Common myeloid progenitor, CD34-positive (primary cell): ENCODE measurements at regions not wholly inside any gene's neighbourhood (a gene's known extent, or its start where the extent isn't known, plus 50 kb on each side); places are given as distances from the start of the nearest gene placed in this dataset.

Experiments used
- CTCF ChIA-PET: fragments of 350-600 bp; sonication (Branson Sonifier 250); formaldehyde crosslinking; loops from one replicate; lab custom pipeline; 2021; ENCODE audit warnings: antibody characterized with exemption; lab: Charles Lee
- POLR2A ChIA-PET: fragments of 350-600 bp; sonication (Branson Sonifier 250); formaldehyde crosslinking; loops from one replicate; lab custom pipeline; 2021; ENCODE audit warnings: antibody characterized with exemption; lab: Charles Lee
- DNase-seq, 3 donors: peaks; one replicate each; pipeline versions ENCODE4 v3.0.0 to v3.0.0-alpha.2; 2013
- H3K27ac ChIP-seq, 2 experiments: 1 replicate in 1 of 2; 2 replicates in 1 of 2; pipeline ENCODE4 v1.7.0; 2013; ENCODE audit warnings: inconsistent platforms in 2 of 2, low read length in 2 of 2, mild to moderate bottlenecking in 2 of 2, low read depth in 1 of 2, moderate library complexity in 1 of 2; ENCODE audit not compliant: severe bottlenecking in 2 of 2, insufficient read depth in 1 of 2, poor library complexity in 1 of 2
- H3K27me3 ChIP-seq, 5 experiments: replicated peaks in 2 of 5; 1 replicate in 3 of 5; 2 replicates in 2 of 5; pipeline versions ENCODE4 v1.6.1 to v1.7.0; 2013; ENCODE audit warnings: low read length in 4 of 5, mild to moderate bottlenecking in 2 of 5, moderate library complexity in 2 of 5, inconsistent platforms in 1 of 5; ENCODE audit not compliant: insufficient read depth in 5 of 5, control insufficient read depth in 4 of 5
- H3K36me3 ChIP-seq, 4 experiments: 1 replicate in 2 of 4; 2 replicates in 2 of 4; pipeline versions ENCODE4 v1.6.1 to v1.7.0; 2013; ENCODE audit warnings: low read length in 3 of 4, control low read depth in 1 of 4, mild to moderate bottlenecking in 1 of 4; ENCODE audit not compliant: control insufficient read depth in 4 of 4, insufficient read depth in 4 of 4
- H3K4me1 ChIP-seq, 4 experiments: 1 replicate in 3 of 4; 2 replicates in 1 of 4; pipeline versions ENCODE4 v1.6.1 to v1.7.1; 2013; ENCODE audit warnings: low read length in 3 of 4, mild to moderate bottlenecking in 3 of 4, control low read depth in 1 of 4, inconsistent platforms in 1 of 4, moderate library complexity in 1 of 4; ENCODE audit not compliant: control insufficient read depth in 4 of 4, insufficient read depth in 4 of 4; ENCODE audit errors: control extremely low read depth in 1 of 4
- H3K4me3 ChIP-seq, 7 experiments: 1 replicate in 4 of 7; 2 replicates in 3 of 7; pipeline versions ENCODE4 v1.5.1 to v1.7.0; 2013; ENCODE audit warnings: mild to moderate bottlenecking in 7 of 7, low read length in 6 of 7, moderate library complexity in 6 of 7, inconsistent platforms in 2 of 7, low read depth in 2 of 7, control low read depth in 1 of 7; ENCODE audit not compliant: insufficient read depth in 4 of 7, control insufficient read depth in 1 of 7; ENCODE audit errors: extremely low read depth in 1 of 7
- H3K9me3 ChIP-seq, 5 experiments: 1 replicate in 4 of 5; 2 replicates in 1 of 5; pipeline versions ENCODE4 v1.6.1 to v1.7.1; 2013; ENCODE audit warnings: low read length in 4 of 5, mild to moderate bottlenecking in 2 of 5, inconsistent platforms in 1 of 5, low read depth in 1 of 5, moderate library complexity in 1 of 5; ENCODE audit not compliant: control insufficient read depth in 4 of 5, insufficient read depth in 2 of 5; ENCODE audit errors: control extremely low read depth in 1 of 5
- WGBS: methylation state at CpG from one replicate; pipeline ENCODE4 v1.1.5; 2013; ENCODE audit not compliant: insufficient coverage; 5-methylcytosine and 5-hydroxymethylcytosine counted together

DNA sequence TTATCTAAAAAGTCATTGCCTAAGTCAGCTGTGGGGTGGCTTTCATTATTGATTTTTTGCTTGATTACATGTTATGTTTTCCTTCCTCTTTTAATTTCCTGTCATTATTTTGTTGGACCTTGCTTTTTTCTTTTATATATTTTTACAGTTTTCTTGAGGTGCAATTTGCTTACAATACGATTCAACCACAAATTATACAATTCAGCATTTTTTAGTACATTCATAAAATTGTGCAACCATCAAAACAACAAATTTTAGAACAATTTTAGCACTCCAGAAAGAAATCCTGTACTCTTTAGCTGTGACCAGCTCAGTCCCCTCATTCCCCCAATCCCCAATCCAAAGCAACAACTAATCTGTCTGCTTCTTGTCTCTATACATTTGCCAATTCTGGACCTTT lies 608.9 kb downstream of the C6orf118 start:
- no peak for DNase-seq
- Histone ChIP-seq H3K9me3 (no peaks in the 10 kb centered on the region), H3K4me3 (no peak overlapping the region), H3K4me1 (no peaks in the 10 kb centered on the region), H3K27me3 (no peaks in the 10 kb centered on the region), H3K36me3 (no peaks in the 10 kb centered on the region), H3K27ac (no peak overlapping the region)
- CTCF ChIA-PET: no interaction called here
- 100% methylated on average over 1 of the region's 1 CpG for WGBS
- POLR2A ChIA-PET: no interaction called here

DNA sequence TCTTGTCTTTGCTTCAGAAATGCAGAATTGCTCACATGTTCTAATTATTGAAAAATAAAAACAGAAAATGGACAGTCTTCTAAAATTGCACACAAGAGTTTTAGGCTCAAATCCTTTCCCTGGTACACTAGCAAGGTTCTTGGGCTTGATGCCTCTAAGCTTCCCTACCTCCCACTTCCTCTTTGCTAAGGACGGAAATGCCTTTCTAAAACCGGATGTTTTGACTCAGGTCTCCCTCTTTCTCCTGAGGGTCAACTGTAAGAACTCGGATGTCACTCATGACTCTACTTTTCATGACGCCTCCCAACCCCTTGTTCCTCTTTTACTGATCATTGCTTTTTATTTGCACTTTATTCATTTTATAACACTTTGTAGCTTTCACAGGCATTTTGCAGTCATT lies 613.5 kb downstream of the C6orf118 start:
- CTCF ChIA-PET: no interaction called here
- H3K36me3 ChIP-seq: no peaks in the 10 kb centered on the region
- no peak for DNase-seq
- no peak overlapping the region for H3K4me3 ChIP-seq
- 40% methylated on average over 4 of the region's 4 CpGs for WGBS
- H3K27ac ChIP-seq: no peak overlapping the region
- POLR2A ChIA-PET: no interaction called here
- no peaks in the 10 kb centered on the region for H3K9me3 ChIP-seq
- no peaks in the 10 kb centered on the region for H3K27me3 ChIP-seq
- no peaks in the 10 kb centered on the region for H3K4me1 ChIP-seq

DNA sequence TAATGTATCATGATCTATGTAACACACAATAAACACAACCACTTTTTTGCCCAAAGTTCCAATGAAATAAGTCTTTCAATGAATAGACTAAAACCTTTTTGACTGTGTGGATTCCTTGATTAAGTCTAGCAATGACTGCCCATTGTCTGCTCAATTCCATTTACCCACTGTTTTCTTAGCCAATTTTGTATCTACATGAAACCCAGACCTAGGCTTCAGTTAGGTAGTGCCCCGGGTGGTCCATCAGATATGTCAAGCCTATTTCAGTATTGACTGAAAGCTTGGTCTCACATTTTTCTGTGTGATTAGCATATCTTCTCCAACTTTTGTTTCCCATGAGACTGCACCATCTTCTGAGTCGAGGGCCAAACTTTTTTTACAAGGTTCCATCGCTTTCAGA lies 615.0 kb downstream of the C6orf118 start:
- Histone ChIP-seq H3K27ac (no peak overlapping the region), H3K36me3 (no peaks in the 10 kb centered on the region), H3K4me3 (no peak overlapping the region), H3K27me3 (no peaks in the 10 kb centered on the region), H3K9me3 (no peaks in the 10 kb centered on the region), H3K4me1 (no peaks in the 10 kb centered on the region)
- WGBS: 92% methylated on average over 3 of the region's 3 CpGs
- CTCF ChIA-PET: no interaction called here
- no peak for DNase-seq
- POLR2A ChIA-PET: no interaction called here

DNA sequence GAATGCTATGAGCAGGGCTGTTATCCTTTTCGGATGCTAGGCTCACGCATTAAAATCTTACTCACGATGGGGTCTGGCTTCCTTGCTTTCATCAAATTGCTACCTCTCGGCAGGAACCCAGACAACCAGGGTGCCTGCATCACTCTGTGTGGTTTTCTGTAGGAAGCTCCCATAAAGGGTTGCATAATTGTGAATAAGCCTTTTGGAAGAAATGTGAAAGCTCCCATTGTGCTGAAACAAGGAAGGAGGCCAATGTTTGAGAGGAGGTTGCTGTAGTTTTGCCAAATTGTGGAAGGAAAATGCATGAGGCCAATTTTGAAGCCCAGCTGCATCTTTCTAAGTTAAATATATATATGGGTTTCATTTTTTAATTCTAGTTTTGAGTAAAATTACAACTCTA lies 615.5 kb downstream of the C6orf118 start:
- Histone ChIP-seq H3K9me3 (no peaks in the 10 kb centered on the region), H3K4me3 (no peak overlapping the region), H3K27ac (no peak overlapping the region), H3K4me1 (no peaks in the 10 kb centered on the region), H3K36me3 (no peaks in the 10 kb centered on the region), H3K27me3 (no peaks in the 10 kb centered on the region)
- 70% methylated on average over 3 of the region's 4 CpGs for WGBS
- ChIA-PET CTCF (no interaction called here), POLR2A (no interaction called here)
- no peak for DNase-seq

DNA sequence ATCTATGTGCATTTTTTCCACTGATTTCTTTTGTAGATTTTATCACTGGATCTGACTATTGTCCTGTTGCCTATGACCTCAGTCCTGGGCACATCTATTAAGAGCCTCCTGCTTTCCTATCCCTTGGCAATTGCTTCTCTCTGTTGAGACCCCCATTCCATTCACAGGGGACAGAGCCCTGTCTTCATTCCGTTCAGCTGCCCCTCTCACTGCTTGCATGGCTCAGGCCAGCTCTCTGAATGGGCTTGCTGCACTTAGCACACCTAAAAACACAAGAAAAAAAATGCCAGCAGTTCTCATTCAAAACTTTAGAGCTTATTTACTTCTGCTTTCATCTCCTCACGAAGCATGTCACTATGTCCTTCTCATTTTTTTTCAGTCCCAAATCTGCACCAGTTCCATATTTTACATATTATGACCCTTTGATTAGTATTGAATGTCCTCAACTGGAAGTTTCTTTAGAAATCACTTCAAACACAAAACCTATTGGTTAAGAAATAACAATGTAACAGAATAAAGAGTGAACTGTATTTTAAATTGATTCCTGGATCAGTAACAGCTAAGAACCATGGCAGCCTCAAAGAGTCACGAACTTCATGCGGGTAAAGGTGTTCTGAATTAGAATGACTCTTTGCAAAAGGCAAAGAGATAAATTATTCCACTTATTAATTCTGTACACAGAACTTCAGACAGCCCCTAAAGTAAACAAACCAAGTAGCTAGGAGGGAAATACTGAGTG lies 616.5 kb downstream of the C6orf118 start:
- H3K27me3 ChIP-seq: no peaks in the 10 kb centered on the region
- no peaks in the 10 kb centered on the region for H3K9me3 ChIP-seq
- no peaks in the 10 kb centered on the region for H3K4me1 ChIP-seq
- no peak overlapping the region for H3K27ac ChIP-seq
- no peaks in the 10 kb centered on the region for H3K36me3 ChIP-seq
- no peak for DNase-seq
- no peak overlapping the region for H3K4me3 ChIP-seq
- ChIA-PET CTCF (no interaction called here), POLR2A (interaction anchor here (0.6 kb wide), 1 partner anchor 39 kb away, joined by 3 read pairs; no protein-coding TSS in a partner anchor)
- 50% methylated on average over 2 of the region's 4 CpGs for WGBS

DNA sequence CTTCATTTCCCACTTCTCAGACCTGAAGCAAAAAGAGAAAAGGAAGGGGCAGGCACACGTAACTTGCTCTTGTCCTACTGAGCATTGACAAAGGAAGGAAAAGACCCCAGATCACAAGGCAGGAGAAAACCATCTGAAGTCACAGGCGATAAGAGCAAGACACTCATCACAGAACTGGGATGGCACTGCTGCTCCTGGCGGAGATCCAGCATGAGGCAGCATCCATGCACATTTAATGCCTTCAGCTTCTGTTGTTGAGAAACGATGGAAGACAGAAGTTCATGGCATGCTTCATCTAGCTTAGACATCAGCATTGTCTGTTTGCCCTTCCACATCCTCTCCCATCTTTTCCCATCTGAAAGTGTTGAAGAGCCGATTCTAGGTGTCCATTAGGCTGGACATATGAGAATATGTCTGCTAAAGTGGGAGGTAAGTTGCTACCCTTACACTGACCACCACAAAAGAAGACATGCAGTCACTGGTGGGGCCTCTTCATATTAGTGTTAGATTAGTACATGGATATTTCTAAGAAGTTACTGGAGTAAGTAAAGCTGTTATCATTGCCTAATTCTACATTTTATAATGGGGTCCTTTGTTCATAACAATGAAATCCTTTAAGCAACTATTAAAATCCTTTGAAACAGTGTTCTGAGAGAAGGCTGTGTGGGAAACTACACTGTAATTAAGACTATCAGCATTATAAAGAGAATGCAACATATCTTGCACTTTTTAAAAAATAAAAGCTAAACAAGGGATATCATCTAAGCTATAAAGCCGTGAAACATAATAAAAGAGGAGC lies 618.5 kb downstream of the C6orf118 start:
- WGBS: 93% methylated on average over 3 of the region's 6 CpGs
- POLR2A ChIA-PET: no interaction called here

DNA sequence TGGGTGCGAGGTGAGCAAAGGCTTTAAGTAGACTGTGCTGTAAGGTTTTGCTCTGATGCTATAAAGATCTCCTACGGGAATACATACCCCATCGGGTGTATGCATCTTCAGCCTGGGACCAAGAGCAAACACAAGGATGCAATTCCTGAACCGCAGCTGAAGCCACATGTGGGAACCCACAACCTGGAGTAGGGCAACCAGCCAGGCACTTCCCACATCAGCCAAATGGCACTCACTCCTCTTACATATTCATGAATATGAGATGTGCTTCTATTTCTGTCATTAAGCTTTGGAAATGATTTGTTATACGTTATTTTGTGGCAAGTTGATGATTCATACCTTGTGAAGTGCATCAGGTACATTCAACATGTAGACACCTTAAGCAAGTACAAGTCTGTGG lies 619.2 kb downstream of the C6orf118 start:
- Histone ChIP-seq H3K27me3 (no peaks in the 10 kb centered on the region), H3K9me3 (no peaks in the 10 kb centered on the region), H3K27ac (no peak overlapping the region), H3K36me3 (no peaks in the 10 kb centered on the region), H3K4me3 (no peak overlapping the region), H3K4me1 (no peaks in the 10 kb centered on the region)
- 100% methylated on average over 3 of the region's 5 CpGs for WGBS
- ChIA-PET POLR2A (no interaction called here), CTCF (no interaction called here)
- no peak for DNase-seq

More for the DNA sequence above, 618.5 kb downstream of the C6orf118 start:
- no peak for DNase-seq
- H3K9me3 ChIP-seq: no peaks in the 10 kb centered on the region
- H3K36me3 ChIP-seq: no peaks in the 10 kb centered on the region
- no peak overlapping the region for H3K27ac ChIP-seq
- no peak overlapping the region for H3K4me3 ChIP-seq
- H3K4me1 ChIP-seq: no peaks in the 10 kb centered on the region
- no peaks in the 10 kb centered on the region for H3K27me3 ChIP-seq
- CTCF ChIA-PET: no interaction called here
